Rectal smooth muscle tissue (tissue), 1 donor: ENCODE measurements at regions not wholly inside any gene's neighbourhood (a gene's known extent, or its start where the extent isn't known, plus 50 kb on each side); places are given as distances from the start of the nearest gene placed in this dataset.
"Not testable (repeated sequence)": the region's sequence is repeated elsewhere in the genome, so short reads cannot be mapped to it uniquely, and the experiment has no call there.

Experiments used
- H3K27ac ChIP-seq: one replicate; pipeline ENCODE4 v1.7.0; 2013; ENCODE audit warnings: low read depth, low read length, inconsistent platforms
- H3K27me3 ChIP-seq: one replicate; pipeline ENCODE4 v1.7.0; 2013; ENCODE audit warnings: low read length; ENCODE audit not compliant: control insufficient read depth, insufficient read depth
- H3K36me3 ChIP-seq: one replicate; pipeline ENCODE4 v1.7.0; 2013; ENCODE audit warnings: low read length; ENCODE audit not compliant: control insufficient read depth, insufficient read depth
- H3K4me1 ChIP-seq: one replicate; pipeline ENCODE4 v1.7.0; 2013; ENCODE audit warnings: low read length; ENCODE audit not compliant: control insufficient read depth, insufficient read depth
- H3K4me3 ChIP-seq: one replicate; pipeline ENCODE4 v1.7.0; 2013; ENCODE audit warnings: low read length
- H3K9ac ChIP-seq: one replicate; pipeline ENCODE4 v1.7.0; 2013; ENCODE audit warnings: low read length

GRCh38 chr2:111257607-111258006 lies 136.9 kb downstream of the BCL2L11 start:
- H3K9ac ChIP-seq, H3K4me3 ChIP-seq, H3K36me3 ChIP-seq, H3K4me1 ChIP-seq, H3K27ac ChIP-seq, H3K27me3 ChIP-seq: not testable (repeated sequence)

DNA sequence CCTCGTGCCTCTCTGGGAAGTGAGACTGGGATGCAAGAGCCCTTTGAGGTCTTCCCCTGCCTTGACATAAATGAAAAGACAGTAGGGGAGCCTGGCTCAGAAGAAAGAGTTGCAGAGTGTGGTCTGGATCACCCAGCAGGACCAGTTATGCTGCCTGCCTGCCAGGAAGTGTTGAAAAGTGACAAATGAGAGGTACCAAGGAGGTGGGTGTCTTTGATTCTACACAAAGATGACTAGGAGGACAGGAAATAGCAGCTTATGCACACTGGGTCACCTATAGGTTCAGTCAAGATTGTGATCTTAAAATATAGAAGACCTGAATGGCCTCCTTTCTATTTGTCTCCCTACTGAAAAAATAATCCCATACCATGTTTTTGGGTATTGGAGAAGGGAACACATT lies 137.6 kb downstream of the BCL2L11 start:
- not testable (repeated sequence) for H3K36me3 ChIP-seq, H3K27ac ChIP-seq, H3K9ac ChIP-seq, H3K27me3 ChIP-seq, H3K4me3 ChIP-seq, H3K4me1 ChIP-seq

DNA sequence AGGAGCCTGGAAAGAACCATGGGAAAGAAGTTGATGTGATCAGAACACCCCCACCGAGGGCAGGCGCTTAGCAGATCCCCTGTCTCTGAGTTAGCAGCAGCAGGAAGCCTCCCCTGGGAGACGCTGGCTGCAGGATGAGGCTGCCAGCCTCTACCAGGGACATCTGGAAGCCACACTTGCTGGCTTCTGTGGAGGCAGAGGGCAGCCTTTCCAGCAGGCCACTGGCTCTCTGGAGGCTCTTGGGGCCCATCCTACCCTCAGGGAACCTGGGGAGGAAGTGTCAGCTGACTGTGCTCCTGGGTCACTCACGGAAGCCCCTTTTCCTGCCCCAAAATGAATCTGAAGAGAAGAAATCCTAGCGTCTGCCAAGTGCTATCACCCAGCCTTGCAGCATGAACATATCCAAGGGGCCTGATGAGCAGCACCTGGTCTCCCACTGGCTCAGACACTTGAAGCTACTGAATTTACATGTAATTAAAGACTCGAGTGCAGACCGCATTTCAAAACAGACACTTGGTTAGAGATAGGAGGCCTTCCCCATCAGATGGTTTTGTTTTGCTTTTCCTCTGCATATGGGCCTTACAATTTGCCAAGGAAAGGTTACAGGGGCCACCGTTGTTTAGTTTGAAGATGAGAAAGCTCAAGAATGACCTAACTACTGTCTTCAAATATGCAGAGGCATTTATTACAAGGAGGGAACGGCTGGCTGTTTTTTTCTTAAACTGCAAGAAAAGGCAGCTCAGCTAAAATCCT lies 142.1 kb downstream of the BCL2L11 start:
- not testable (repeated sequence) for H3K27ac ChIP-seq, H3K4me3 ChIP-seq, H3K9ac ChIP-seq, H3K36me3 ChIP-seq, H3K27me3 ChIP-seq, H3K4me1 ChIP-seq

- not testable (repeated sequence) for H3K9ac ChIP-seq, H3K27me3 ChIP-seq, H3K4me3 ChIP-seq, H3K4me1 ChIP-seq, H3K27ac ChIP-seq, H3K36me3 ChIP-seq
These were observed 142.8 kb downstream of the BCL2L11 start for GRCh38 chr2:111263380-111264017.

- not testable (repeated sequence) for H3K36me3 ChIP-seq, H3K27ac ChIP-seq, H3K4me1 ChIP-seq, H3K27me3 ChIP-seq, H3K4me3 ChIP-seq, H3K9ac ChIP-seq
These were observed 144.2 kb downstream of the BCL2L11 start for GRCh38 chr2:111264956-111265355.

DNA sequence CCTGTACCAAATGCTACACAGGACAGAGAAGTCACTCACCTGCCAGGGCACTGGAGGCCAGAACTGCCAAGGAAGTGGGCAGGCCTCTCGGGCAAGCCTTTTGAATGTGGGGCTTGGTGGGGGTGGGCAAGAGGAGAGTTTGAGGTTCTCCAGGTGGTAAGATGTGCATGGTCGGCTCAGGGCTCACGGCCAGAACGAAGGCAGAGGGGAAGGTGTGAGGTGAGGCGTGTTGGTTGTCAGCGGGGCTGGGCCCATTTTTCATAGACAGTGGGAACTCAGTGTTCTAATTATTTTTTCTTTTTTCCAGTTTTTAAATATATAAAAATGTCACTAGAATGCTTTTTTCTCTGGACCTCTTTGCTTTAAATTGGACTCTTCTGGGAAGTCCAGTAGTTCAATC lies 145.8 kb downstream of the BCL2L11 start:
- H3K27ac ChIP-seq, H3K27me3 ChIP-seq, H3K36me3 ChIP-seq, H3K9ac ChIP-seq, H3K4me3 ChIP-seq, H3K4me1 ChIP-seq: not testable (repeated sequence)

DNA sequence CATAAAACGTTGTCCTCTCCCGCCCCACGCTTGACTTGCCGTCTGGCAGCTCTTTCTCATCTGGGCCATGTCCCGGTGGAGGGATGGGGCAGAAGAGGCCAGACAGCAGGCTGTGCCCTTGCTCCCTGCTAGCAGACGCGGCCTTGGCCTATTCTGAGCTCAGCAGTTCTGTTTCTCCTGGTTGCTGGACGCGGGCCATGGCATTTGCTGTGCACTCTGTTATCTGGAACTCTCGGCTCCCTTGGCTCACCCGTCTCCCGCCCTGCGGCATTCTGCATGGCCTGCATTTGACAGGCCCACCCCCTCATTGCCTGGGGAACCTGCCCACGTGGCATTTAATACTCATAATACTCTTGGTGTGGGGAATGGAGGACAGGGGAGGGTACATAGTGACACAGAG lies 146.3 kb downstream of the BCL2L11 start:
- not testable (repeated sequence) for H3K9ac ChIP-seq, H3K4me3 ChIP-seq, H3K4me1 ChIP-seq, H3K27ac ChIP-seq, H3K36me3 ChIP-seq, H3K27me3 ChIP-seq

DNA sequence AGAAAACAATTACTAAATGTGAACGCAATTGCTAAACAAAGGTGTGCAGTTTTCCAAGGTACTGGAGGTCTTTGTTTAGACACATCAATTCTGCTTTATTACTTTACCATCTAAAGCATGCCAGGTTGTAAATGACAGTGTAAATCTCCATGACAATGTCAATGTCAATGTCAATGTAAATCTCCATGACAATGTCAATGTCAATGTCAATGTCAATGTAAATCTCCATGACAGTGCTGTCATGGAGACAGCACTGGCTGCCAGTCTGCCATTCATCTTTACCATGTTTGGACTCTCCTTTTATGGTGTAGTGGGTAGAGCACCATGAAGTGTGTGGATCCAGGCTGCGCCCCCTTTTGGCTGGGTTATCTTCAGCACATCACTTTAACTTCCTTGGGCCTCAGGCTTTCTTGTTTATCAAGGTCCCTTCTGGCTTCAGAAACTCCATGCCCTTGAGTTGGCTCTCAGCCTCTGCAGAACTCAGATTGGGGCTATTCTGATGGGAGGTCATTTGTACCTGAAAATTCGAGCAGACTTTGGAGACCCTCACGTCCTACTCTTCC lies 149.1 kb downstream of the BCL2L11 start:
- H3K27ac ChIP-seq, H3K27me3 ChIP-seq, H3K9ac ChIP-seq, H3K4me1 ChIP-seq, H3K4me3 ChIP-seq, H3K36me3 ChIP-seq: not testable (repeated sequence)

GRCh38 chr2:111270569-111270968 lies 149.9 kb downstream of the BCL2L11 start:
- H3K27ac ChIP-seq, H3K27me3 ChIP-seq, H3K4me3 ChIP-seq, H3K36me3 ChIP-seq, H3K4me1 ChIP-seq, H3K9ac ChIP-seq: not testable (repeated sequence)

DNA sequence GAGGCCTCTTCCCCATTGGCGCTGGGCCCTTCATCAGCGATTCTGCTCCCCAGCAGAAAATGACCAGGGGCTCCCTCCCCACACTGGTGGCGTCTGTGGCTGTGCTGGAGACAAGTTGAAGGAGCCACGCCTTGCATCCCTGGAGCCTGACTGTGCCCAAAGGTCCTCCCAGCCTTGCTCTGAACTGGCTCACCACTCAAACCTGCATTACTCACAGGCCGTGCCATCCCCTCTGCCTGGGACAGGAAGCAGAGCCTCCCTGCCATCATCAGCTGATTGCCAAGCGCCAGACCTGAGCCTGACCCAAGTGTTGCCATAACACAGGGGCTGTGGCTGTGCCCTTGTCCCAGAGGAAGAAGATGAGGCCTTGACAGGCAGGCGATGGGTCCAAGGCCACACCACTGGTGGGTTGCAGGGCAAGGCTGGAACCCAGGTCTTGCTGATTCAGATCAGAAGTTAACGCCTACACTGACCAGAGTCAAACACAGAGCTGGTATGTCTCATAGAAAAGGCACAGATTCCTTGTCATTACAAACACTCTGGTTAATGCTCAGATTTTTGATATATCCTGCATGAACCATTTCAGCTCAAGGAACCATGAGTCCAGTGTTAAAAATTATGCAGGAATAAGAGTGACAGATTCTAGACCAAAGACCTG lies 151.1 kb downstream of the BCL2L11 start:
- H3K27me3 ChIP-seq, H3K36me3 ChIP-seq, H3K4me1 ChIP-seq, H3K4me3 ChIP-seq, H3K9ac ChIP-seq, H3K27ac ChIP-seq: not testable (repeated sequence)

GRCh38 chr2:111273007-111273406 lies 152.3 kb downstream of the BCL2L11 start:
- H3K9ac ChIP-seq, H3K27me3 ChIP-seq, H3K27ac ChIP-seq, H3K4me3 ChIP-seq, H3K36me3 ChIP-seq, H3K4me1 ChIP-seq: not testable (repeated sequence)

- not testable (repeated sequence) for H3K27ac ChIP-seq
These were observed 154.5 kb downstream of the BCL2L11 start for GRCh38 chr2:111275047-111275853.

More at GRCh38 chr2:111275047-111275853, 154.5 kb downstream of the BCL2L11 start:
- not testable (repeated sequence) for H3K27me3 ChIP-seq, H3K4me3 ChIP-seq, H3K36me3 ChIP-seq, H3K9ac ChIP-seq, H3K4me1 ChIP-seq
